Hematopoietic multipotent progenitor cell (in vitro differentiated cells): ENCODE measurements at regions not wholly inside any gene's neighbourhood (a gene's known extent, or its start where the extent isn't known, plus 50 kb on each side); places are given as distances from the start of the nearest gene placed in this dataset.
"Not testable (repeated sequence)": the region's sequence is repeated elsewhere in the genome, so short reads cannot be mapped to it uniquely, and the experiment has no call there.

Experiments
- DNase-seq, 3 donors: peaks; one replicate each; pipeline ENCODE4 v3.0.0-alpha.2; 2011 to 2015; ENCODE audit warnings: low read depth in 2 of 3, low spot score in 2 of 3

DNA sequence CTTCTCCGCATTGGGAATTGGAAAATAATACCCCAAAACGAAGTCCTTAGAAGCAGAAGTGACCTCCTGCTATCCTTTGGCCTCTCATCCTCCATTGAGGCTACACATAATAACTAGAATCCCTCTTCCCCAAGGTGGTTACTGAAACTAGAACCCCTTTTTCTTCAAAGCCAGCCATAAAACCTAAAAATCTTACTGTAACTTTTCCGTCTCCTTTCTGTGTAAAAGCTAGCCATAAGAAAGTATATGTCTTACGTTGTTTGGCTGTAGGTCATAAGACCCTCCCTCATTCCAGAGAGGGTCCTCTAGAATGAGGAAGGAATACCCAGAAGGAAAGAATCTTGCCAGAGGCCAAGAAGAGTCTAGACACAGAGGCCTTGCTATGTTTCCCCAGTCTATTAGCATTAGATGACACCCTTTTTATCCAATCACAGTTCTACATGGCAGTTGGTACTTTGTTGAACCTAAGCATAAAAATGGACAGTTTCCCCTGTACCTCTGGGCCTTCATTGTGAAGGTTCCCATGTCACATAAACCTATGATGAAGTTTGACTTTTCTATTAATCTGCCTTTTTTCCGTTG is 133.9 kb upstream of the BTN3A2 start:
- no peak for DNase-seq

DNA sequence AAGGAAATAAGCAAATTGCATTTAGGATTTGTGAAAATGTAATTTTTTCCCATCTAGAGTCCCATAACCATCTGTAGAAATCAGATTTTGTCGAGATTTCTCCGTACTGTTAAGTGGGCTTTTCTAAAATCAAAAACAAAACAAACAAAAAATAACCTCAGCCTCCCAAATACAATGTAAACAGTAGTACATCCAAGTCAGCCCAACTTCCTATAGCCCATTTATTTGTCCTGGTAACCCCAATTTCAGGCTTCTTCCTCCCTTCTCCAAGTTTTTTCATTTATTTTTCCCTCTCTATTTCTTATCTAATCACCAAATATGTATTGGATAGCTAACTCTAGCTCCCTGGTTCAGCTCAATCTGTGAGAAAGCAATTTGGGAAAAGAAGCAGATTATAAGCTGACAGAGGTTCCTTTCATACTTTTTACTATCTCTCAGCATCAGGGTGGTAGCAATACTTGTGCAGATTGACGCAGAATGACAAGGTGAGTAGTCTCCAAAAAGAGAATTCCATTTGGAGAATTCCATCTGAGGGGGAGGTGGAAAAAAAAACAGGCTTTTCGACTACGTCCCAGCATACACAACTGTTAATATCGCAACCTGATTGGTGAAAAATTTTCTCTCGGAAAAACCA is 132.6 kb upstream of the BTN3A2 start:
- DNase-seq, result no peak

DNA sequence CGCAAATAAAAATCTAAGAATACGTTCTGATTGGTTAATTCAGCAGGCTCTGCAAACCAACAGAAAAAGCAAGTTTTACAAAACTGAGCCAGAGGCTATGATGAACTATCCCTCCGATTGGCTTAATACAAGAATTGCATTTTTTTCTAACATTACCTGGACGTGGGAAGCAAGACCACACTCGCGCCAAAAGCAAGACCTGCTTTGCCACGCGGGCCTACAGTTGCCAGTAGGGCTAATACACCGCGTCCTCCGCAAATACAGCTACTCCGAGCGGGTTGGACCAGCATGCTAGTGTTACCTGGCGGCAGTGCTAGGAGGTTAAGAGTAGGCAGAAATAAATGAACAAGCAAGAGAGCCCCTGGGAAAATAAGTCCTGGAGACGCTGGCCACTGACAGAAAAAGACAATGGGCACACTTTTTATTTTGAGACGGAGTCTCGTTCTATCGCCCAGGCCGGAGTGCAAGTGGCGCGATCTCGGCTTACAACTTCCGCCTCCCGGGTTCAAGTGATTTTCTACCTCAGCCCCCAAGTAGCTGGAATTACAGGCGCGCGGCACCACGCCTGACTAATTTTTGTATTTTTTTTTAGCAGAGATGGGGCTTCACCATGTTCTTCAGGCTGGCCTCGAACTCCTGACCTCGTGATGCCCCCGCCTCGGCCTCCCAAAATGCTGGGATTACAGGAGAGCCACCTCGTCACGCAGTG is 131.9 kb upstream of the BTN3A2 start:
- DNase-seq, result no peak

DNA sequence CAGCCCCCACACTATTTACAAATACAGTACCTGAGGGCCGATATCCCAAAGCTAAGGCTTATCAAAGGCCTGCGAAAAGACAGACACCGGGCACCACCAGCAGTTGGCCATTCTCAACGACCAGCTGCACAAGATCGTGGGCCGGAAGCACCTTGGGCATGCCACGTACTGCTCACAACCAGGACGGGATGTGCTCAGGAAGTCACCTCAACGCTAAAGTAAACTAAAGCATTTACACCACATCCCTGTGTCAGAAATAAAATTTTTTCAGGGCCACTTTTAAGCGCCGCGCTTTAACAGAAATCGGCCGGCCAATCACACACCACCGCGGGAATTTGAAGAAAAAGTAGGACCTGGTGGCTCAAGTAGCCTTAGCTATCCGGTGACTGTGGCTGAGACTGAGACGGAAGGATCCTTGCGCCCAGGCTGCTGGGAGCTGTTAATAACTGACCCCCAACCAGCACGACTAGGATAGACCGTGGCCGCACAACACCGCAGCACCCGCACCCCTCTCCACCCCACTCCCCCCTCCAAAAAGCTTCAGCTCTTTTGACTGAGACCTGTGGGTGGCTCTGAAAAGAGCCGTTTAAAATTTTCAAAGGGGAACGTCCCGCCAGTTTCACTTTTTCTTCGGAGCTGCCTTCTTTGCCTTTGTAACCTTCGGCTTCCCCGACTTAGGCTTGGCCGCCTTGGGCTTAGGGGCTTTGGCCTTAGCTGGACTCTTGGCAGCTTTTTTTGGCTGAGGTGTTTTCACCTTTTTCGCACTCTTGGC is 131.2 kb upstream of the BTN3A2 start:
- peak in 2 of 3 donors; percentile 92 to 96 for DNase-seq

DNA sequence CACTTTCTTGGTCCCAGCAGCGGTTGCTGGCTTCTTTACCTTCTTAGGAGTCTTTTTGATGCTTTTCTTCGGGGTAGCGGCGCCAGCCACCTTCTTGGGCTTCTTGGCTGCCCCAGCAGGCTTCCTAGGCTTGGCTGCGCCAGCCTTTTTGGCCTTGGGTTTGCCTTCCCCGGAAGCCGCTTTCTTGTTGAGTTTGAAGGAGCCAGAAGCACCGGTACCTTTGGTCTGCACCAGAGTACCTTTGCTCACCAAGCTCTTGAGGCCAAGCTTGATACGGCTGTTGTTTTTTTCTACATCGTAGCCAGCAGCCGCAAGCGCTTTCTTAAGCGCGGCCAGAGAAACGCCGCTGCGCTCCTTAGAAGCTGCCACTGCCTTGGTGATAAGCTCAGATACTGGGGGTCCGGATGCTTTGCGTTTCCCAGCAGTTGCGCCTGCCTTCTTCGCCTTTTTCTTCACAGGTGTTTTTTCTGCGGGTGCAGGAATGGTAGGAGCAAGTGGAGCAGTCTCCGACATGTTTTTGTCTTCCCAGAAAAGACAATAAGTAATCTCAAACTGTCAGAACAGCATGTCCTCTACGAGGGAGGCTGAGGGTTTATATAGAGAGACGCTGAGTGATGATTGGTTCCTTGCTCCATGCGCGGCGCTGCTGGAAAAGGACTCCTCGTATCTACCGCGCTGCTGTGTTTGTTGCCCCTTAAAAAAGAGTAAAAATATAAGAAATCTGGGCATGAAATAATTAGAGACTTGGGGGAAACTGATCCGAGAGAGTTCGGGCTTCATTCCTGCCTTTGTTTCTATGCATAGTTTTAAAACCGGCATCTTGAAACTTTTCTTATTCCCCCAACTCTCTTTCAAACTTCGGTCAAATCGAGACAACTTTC is 130.3 kb upstream of the BTN3A2 start:
- peak in 2 of 3 donors; percentile 71 to 97 for DNase-seq

DNA sequence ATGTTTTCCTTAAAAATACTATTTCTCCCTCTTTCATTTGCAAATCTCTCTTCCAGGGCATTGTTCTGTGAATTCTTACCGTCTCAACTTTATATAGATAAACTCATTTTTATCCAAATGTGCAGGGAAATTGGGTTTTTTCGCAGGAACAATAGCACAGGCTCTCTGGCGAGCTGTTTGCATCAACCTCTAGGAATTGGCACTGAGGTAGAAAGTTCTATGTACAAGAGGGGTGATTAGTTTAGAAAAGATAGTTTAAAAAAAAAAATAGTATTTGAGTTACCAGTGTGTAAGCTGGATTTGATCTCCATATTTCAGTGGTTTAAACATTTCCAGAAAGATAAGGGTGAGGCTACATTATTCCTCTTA is 129.7 kb upstream of the BTN3A2 start:
- DNase-seq, result no peak

DNA sequence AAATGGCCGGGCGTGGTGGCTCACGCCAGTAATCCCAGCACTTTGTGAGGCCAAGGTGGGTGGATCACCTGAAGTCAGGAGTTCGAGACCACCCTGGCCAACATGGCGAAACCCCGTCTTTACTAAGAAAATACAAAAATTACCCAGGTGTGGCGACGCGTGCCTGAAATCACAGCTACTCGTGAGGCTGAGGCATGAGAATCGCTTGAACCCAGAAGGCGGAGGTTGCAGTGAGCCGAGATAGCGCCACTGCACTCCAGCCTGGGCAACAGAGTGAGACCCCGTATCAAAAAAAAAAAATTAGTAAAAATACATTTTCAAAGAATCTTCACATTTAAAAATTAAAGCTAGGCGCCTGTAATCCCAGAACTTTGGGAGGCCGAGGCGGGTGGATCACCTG is 125.6 kb upstream of the BTN3A2 start:
- not testable (repeated sequence) for DNase-seq

DNA sequence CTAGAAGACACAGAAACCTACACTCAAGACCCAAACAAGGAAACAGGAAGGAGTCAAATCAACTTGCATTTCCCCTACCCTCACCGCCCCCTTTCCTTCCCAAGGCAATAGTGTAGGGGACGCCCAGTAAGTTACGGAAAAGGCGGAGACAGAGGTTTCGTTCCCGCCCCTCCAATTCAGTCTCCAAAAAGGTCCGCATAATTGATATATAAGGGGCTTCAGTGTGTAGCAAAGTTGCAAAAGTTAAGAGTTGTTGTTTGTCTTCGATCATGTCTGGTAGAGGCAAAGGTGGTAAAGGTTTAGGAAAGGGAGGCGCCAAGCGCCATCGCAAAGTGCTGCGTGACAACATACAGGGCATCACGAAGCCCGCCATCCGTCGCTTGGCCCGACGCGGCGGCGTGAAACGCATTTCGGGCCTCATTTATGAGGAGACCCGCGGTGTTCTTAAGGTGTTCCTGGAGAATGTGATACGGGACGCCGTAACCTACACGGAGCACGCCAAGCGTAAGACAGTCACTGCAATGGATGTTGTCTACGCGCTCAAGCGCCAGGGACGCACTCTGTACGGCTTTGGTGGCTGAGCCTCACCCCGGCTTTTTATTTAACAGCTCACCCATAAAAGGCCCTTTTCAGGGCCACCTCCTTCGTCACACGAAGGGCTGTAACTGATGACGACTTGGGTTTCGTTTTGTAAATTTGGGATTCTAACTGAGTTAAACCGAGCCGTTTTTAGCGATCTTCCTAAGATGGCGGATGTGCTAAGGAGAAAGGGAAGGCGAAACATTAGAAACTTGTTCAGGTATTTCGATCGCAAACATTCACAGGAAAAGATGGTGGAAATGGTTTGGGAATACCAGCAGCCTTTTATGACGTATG is 124.6 kb upstream of the BTN3A2 start:
- peak in 2 of 3 donors; percentile 84 to 95 for DNase-seq

DNA sequence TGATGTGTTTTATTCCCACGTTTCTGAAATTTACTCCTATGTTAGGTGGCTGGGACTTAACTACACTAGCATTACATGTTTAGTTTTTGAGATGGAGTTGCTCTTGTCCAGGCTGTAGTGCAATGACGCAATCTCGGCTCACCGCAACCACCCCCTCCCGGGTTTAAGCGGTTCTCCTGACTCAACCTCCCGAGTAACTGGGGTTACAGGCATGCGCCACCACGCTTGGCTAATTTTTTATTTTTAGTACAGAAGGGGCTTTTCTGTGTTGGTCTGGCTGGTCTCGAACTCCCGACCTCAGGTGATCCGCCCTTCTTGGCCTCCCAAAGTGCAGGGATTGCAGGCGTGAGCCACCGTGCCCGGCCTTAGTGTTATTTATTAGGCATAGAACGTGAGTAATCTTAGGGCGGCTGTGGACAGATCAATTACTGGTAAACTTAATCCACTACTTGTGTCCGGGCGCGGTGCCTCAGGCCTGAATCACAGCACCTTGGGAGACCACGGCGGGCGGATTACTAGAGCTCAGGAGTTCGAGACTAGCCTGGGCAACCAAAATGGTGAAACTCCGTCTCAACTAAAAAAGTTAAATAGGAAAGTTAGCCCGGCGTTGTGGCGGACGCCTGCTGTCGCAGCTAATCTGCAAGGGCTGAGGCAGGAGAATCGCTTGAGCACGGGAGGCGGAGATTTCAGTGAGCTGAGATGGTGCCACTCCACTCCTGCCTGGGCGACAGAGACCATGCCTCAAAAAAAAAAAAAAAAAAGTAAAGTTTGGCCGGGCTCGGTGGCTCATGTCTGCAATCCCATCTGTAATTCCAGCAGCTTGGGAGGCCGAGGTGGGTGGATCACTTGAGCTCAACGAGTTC is 123.7 kb upstream of the BTN3A2 start:
- peak in 1 of 3 donors; percentile 73 for DNase-seq

DNA sequence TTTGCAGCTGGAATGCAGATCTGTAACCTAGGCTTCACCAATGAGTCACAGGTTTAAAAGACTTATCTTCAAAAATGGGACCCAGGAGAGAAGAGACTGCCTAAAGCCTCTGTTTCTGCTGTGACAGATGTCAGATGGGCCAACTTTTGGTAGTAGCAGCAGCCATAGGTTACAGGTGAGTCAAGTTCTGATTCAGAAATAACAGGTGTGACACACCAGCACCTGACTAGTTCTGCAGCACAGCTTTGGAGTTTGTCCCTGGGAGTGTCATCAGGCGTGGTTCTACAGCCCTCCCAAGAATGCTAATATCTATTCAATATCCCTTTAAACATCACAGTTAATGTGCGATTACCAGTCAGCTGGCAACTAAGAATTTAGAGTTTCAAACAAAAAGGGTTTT is 121.9 kb upstream of the BTN3A2 start:
- DNase-seq, result no peak

DNA sequence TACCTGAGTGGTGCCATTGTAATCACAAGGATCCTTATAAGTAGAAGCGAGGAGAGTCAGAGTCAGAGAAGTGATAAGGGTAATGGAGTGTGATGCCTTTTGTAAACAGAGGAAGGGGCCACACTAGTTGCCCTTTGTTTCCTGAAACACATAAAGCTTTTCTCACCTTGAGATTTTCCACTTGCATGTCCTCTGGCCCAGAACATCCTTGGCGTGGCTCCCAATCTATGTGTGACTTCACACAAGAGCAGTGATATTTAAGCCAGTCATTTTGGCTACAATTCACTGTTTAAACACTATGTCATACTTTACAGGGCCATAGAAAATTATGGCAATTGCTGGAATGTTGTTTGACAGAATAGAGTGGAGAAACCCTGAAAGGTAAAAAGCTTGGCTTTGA is 121.2 kb upstream of the BTN3A2 start:
- DNase-seq, result no peak

DNA sequence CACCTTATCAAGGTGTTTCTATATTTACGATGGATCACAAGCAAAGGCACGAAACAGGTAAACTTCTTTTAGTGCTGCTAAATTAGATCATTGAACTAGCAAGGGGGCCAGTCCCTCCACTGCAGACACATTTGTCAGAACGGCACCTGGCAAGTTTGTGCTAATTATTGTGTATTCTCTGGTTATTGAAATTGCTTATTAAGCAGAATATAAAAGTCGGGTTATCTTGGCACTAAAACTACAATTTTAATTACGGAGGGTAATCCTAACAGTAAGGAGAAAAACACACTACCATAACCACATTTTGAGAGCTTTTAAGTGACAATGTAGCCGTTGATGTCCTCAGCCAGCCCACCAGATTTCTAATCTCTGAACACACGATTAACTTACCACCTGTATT is 118.9 kb upstream of the BTN3A2 start:
- DNase-seq, result no peak

DNA sequence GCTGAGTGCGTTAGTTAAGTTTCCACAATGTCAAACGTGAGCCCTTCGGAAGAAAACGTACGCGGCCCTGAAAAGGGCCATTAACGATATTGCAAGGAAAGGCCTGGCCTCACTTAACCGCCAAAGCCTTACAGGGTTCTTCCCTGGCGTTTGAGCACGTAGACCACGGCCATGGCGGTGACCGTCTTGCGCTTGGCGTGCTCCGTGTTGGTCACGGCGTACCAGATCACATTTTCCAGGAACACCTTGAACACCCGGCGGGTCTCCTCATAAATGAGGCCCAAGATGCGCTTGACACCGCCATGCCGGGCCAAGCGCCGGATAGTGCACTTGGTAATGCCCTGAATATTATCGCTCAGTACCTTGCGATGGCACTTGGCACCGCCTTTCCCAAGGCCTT is 118.4 kb upstream of the BTN3A2 start:
- DNase-seq, result no peak

DNA sequence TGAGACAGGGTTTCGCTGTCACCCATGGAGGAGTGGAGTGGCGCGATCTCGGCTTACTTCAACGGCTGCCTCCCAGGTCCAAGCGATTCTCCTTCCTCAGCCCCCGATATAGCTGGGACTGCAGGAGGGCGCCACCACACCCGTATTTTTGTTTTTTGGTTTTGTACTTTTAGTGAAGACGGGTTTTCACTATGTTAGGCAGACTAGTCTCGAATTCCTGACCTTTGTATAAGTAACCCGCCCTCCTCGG is 115.4 kb upstream of the BTN3A2 start:
- no peak for DNase-seq

DNA sequence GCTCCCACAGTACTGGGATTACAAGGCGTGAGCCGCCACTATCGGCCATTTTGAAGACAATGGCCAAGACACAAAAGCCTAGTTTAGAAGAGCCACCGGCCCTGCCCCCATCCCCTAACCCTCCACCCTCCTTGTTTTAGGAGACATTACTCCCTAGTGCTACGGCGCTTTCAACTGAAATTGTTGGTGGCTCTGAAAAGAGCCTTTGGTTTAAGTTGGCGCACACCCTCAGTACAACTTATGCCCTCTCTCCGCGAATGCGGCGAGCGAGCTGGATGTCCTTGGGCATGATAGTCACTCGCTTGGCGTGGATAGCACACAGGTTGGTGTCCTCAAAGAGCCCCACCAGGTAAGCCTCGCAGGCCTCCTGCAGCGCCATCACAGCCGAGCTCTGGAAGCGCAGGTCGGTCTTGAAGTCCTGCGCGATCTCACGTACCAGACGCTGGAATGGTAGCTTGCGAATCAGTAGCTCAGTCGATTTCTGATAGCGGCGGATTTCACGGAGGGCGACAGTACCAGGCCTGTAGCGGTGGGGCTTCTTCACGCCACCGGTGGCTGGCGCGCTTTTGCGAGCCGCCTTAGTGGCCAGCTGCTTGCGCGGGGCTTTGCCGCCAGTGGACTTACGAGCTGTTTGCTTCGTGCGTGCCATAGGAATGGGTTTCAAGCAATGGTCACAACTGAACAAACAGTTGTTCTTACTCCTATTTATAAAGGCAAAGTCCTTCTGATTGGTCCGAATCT is 114.9 kb upstream of the BTN3A2 start:
- DNase-seq, result peak; percentile 56 to 86 (median 83)

DNA sequence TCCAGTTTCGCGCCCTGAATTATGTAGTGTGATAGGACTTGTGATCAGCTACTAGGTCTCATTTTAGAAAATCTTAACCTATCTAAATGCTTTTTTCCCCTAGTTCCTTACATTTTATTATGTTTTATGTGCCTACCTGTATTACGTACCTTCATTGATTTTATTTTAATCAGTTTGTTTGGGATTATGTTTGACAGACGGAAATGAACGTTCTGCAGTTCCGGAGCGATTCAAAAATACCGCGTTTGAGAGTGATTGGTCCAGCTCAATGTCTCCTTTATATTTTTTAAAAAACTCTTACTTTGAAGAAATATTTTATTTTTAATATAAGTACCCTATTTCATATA is 114.3 kb upstream of the BTN3A2 start:
- DNase-seq, result peak; percentile 35 to 71 (median 49)

DNA sequence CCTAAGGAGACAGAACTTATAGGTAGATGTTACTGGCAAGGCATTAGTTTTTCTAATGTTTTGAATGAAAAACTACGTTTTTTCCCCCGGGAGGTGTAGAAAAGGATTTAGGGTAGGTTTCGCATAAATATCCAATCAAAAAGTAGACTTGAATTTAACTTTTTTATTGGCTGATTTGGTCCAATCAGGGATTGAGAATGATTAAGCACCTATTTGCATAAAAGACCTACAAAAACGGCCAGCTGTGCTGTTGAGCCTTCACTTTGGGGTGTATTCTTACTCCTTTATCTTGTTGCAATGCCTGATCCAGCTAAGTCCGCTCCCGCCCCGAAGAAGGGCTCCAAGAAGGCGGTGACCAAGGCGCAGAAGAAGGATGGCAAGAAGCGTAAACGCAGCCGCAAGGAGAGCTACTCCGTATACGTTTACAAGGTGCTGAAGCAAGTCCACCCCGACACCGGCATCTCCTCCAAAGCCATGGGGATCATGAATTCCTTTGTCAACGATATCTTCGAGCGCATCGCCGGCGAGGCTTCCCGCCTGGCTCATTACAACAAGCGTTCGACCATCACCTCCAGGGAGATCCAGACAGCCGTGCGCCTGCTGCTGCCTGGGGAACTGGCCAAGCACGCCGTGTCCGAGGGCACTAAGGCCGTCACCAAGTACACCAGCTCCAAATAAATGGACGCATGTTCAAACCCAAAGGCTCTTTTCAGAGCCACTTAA is 113.5 kb upstream of the BTN3A2 start:
- peak; percentile 50 to 94 (median 81) for DNase-seq

DNA sequence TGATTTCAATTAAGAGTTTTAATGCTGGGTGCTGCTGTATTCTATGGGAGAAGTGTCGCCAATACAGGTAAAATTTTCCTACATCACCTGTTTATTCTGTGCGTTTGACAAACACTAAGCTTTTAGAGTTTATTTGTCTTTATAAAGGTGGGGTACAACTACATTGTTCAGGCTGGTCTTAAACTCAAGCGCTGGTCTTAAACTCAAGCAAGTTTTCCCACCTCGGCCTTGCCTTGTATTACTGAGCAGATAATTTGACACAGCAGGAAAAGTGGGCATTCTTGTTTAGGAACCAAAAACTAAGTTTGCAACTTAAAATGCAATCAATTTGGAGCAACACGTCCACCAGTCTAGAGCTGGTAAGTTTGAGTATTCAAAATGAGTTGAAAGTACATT is 112.9 kb upstream of the BTN3A2 start:
- DNase-seq, result no peak
